Smooth muscle cell (in vitro differentiated cells): ENCODE measurements at regions not wholly inside any gene's neighbourhood (a gene's known extent, or its start where the extent isn't known, plus 50 kb on each side); places are given as distances from the start of the nearest gene placed in this dataset.
"Not testable (repeated sequence)": the region's sequence is repeated elsewhere in the genome, so short reads cannot be mapped to it uniquely, and the experiment has no call there.

Source experiments
- DNase-seq: peaks from one replicate; lab custom pipeline; 2025; ENCODE audit not compliant: unreplicated experiment; lab: John Stamatoyannopoulos, UW
- H2AFZ ChIP-seq: fragments of 200-600 bp; sonication (generic); 2 replicates; pipeline ENCODE4 v1.6.0; 2016; ENCODE audit warnings: antibody characterized with exemption, low read depth, mild to moderate bottlenecking
- H3F3A ChIP-seq: fragments of 200-600 bp; sonication (generic); 2 replicates; pipeline ENCODE4 v1.6.0; 2017; ENCODE audit warnings: antibody characterized with exemption, low read depth
- H3K27ac ChIP-seq: fragments of 200-600 bp; sonication (generic); 2 replicates; pipeline ENCODE4 v1.5.1; 2016; ENCODE audit warnings: low read depth, mild to moderate bottlenecking
- H3K27me3 ChIP-seq: fragments of 200-600 bp; sonication (generic); 2 replicates; pipeline ENCODE4 v1.6.1; 2016; ENCODE audit warnings: low read depth, mild to moderate bottlenecking
- H3K36me3 ChIP-seq: fragments of 200-600 bp; sonication (generic); 2 replicates; pipeline ENCODE4 v1.5.1; 2016; ENCODE audit warnings: low read depth
- H3K4me1 ChIP-seq: fragments of 200-600 bp; sonication (generic); 2 replicates; pipeline ENCODE4 v1.5.1; 2016; ENCODE audit warnings: low read depth
- H3K4me2 ChIP-seq: fragments of 200-600 bp; sonication (generic); 2 replicates; pipeline ENCODE4 v1.6.0; 2016; ENCODE audit warnings: mild to moderate bottlenecking
- H3K4me3 ChIP-seq: fragments of 200-600 bp; sonication (generic); 2 replicates; pipeline ENCODE4 v1.5.1; 2016; ENCODE audit warnings: mild to moderate bottlenecking
- H3K79me2 ChIP-seq: fragments of 200-600 bp; sonication (generic); 2 replicates; pipeline ENCODE4 v1.6.0; 2016; ENCODE audit warnings: low read depth, mild to moderate bottlenecking
- H3K9ac ChIP-seq: fragments of 200-600 bp; sonication (generic); 2 replicates; pipeline ENCODE4 v1.6.0; 2016; ENCODE audit warnings: low read depth
- H3K9me3 ChIP-seq: fragments of 200-600 bp; sonication (generic); replicated peaks from 2 replicates; pipeline ENCODE4 v1.5.1; 2016; ENCODE audit warnings: low read depth
- H4K20me1 ChIP-seq: fragments of 200-600 bp; sonication (generic); 2 replicates; pipeline ENCODE4 v1.6.0; 2016; ENCODE audit warnings: low read depth
- WGBS: methylation state at CpG from one replicate; pipeline ENCODE4 v1.1.7; 2016; ENCODE audit warnings: low lambda C conversion rate; 5-methylcytosine and 5-hydroxymethylcytosine counted together
- TF ChIP-seq, protein P1 (sequence below): fragments of 200-600 bp; sonication (generic); IDR thresholded peaks from 2 replicates; pipeline ENCODE4 v1.5.1; 2017; ENCODE audit warnings: borderline replicate concordance, mild to moderate bottlenecking, antibody characterized with exemption; ENCODE audit not compliant: insufficient read depth, poor library complexity, severe bottlenecking

DNA sequence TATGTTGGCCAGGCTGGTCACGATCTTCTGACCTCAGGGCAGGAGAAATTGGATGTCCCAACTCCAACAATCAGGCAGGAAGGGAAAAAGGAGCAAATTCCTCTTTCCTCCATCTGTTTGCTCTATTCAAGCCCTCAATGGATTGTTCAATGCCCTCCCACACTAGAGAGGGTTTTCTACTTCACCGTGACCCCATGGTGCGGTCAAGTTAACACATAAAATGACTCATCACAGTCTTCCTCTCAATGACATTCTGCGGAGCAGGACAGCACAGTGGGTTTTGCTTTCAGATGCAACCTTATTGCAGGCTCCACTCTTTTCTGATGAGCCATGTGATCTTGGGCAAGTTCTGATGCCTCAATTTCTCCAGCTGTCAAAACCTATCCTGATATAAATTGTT, 364.9 kb downstream of the ANKRD30A start:
- TF ChIP-seq, protein P1, sequence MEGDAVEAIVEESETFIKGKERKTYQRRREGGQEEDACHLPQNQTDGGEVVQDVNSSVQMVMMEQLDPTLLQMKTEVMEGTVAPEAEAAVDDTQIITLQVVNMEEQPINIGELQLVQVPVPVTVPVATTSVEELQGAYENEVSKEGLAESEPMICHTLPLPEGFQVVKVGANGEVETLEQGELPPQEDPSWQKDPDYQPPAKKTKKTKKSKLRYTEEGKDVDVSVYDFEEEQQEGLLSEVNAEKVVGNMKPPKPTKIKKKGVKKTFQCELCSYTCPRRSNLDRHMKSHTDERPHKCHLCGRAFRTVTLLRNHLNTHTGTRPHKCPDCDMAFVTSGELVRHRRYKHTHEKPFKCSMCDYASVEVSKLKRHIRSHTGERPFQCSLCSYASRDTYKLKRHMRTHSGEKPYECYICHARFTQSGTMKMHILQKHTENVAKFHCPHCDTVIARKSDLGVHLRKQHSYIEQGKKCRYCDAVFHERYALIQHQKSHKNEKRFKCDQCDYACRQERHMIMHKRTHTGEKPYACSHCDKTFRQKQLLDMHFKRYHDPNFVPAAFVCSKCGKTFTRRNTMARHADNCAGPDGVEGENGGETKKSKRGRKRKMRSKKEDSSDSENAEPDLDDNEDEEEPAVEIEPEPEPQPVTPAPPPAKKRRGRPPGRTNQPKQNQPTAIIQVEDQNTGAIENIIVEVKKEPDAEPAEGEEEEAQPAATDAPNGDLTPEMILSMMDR = no peak
- no peaks in the 10 kb centered on the region for H3K9me3 ChIP-seq
- H3K27me3 ChIP-seq = no peaks in the 10 kb centered on the region
- 82% methylated on average over 4 of the region's 4 CpGs for WGBS
- no peak overlapping the region for H3K27ac ChIP-seq
- no peaks in the 10 kb centered on the region for H3F3A ChIP-seq
- H3K36me3 ChIP-seq = no peaks in the 10 kb centered on the region
- H3K79me2 ChIP-seq = no peaks in the 10 kb centered on the region
- H4K20me1 ChIP-seq = no peaks in the 10 kb centered on the region
- H3K4me1 ChIP-seq = no peaks in the 10 kb centered on the region
- no peak overlapping the region for H3K4me3 ChIP-seq
- H2AFZ ChIP-seq = no peak overlapping the region
- no peak for DNase-seq
- no peak overlapping the region for H3K9ac ChIP-seq
- no peak overlapping the region for H3K4me2 ChIP-seq

DNA sequence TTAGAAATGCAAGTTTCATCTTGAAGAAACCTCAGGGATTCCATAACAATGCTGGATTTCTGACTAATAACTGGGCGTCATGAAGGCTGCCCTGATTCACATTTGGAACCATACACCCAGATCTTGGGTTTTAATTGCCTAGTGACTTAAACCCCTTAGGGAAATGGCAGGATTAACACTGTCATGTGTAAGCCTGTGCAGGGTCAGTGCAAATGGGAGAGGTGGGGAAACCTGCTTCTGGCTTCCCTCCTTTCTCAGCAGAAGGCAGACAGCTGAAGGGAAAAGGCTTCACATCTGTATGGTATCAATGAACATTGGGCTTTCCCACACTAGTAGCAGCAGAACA, 364.2 kb downstream of the ANKRD30A start:
- Histone ChIP-seq H3K36me3 (no peaks in the 10 kb centered on the region), H3K9me3 (no peaks in the 10 kb centered on the region), H3K27ac (no peak overlapping the region), H3K4me2 (no peak overlapping the region), H3K27me3 (no peaks in the 10 kb centered on the region), H3K4me1 (no peaks in the 10 kb centered on the region), H3K4me3 (no peak overlapping the region), H3K9ac (no peak overlapping the region), H4K20me1 (no peaks in the 10 kb centered on the region), H3F3A (no peaks in the 10 kb centered on the region), H3K79me2 (no peaks in the 10 kb centered on the region), H2AFZ (no peak overlapping the region)
- 78% methylated on average over 1 of the region's 1 CpG for WGBS
- DNase-seq = no peak
- TF ChIP-seq, protein P1 = no peak

DNA sequence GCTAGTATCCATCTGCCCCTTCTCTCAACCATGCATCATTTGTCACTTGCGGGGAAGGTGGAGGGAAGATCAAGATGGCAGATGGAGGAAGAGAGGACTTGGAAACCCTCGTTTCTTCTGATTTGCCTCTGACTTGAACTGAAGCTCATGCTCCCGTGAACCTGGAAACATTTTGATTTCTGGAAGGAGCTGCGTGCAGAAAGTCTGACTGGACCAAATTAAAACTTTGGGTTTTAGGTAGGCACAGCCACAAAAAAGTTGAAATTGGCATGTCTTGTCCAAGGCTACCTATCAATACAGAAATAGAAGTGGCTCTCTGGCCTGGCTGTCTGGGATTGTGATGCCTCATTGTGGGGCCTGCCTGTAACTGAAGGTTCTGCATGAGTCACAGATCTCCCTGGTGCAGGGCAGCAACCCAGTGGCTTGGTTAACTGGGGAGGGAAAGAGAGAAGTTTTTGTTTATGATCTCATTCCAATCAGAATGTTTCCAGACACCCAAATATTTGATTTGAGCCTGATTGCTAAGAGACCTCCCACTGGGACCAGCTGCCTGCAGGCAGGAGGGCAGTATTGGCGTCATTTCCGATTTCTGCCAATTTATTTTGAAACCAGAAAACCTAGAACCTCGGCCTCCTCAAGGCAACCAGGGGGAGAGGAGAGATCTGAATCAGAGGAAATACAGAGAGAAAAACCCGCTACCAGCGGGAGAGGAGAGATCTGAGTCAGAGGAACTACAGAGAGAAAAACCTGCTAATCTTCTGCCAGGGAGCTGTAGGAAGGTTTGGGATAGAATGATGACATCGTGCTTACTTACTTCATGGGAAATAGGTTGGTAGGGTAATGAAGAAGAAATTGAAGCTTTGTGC, 363.6 kb downstream of the ANKRD30A start:
- Histone ChIP-seq H3K9ac (no peak overlapping the region), H3K36me3 (no peaks in the 10 kb centered on the region), H3K27ac (no peak overlapping the region), H3K79me2 (no peaks in the 10 kb centered on the region), H4K20me1 (no peaks in the 10 kb centered on the region), H2AFZ (no peak overlapping the region), H3K4me1 (no peaks in the 10 kb centered on the region), H3K4me2 (no peak overlapping the region), H3K9me3 (no peaks in the 10 kb centered on the region), H3F3A (no peaks in the 10 kb centered on the region), H3K27me3 (no peaks in the 10 kb centered on the region), H3K4me3 (no peak overlapping the region)
- 68% methylated on average over 10 of the region's 10 CpGs for WGBS
- DNase-seq = no peak
- TF ChIP-seq, protein P1 = no peak

DNA sequence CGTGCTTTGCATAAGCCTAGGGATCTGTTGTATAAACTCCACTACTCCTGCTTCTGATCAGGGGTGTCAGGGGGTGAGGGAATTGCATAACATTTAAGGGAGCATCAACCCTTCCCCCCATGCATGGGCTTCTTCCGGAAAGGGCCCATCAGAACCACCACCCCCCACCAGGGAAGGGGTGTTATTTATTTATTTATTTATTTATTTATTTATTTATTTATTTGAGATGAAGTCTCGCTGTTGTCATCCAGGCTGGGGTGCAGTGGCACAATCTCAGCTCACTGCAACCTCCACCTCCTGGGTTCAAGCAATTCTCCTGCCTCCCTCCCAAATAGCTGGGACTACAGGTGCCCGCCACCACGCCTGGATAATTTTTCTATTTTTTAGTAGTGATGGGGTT, 355.2 kb downstream of the ANKRD30A start:
- H3K4me2 ChIP-seq, H3K4me1 ChIP-seq, H3K27ac ChIP-seq, H4K20me1 ChIP-seq, H3K4me3 ChIP-seq, H3K9ac ChIP-seq, H2AFZ ChIP-seq, H3F3A ChIP-seq, H3K27me3 ChIP-seq, H3K79me2 ChIP-seq, H3K36me3 ChIP-seq, H3K9me3 ChIP-seq, DNase-seq: not testable (repeated sequence)
- 86% methylated on average over 5 of the region's 5 CpGs for WGBS
